Hypothalamus (tissue), 51 donors: ENCODE measurements at regions not wholly inside any gene's neighbourhood (a gene's known extent, or its start where the extent isn't known, plus 50 kb on each side); places are given as distances from the start of the nearest gene placed in this dataset.
A peak's percentile ranks its signal among the peaks of the same experiment; 100 is the strongest.
"Not testable (repeated sequence)": the region's sequence is repeated elsewhere in the genome, so short reads cannot be mapped to it uniquely, and the experiment has no call there.

Experiments
- DNase-seq, 51 donors: peaks; one replicate each; lab custom pipeline; 2025; lab: John Stamatoyannopoulos, UW

- no peak for DNase-seq
Measured at GRCh38 chr12:31906557-31907301, 52.5 kb upstream of the RESF1 start.

- no peak for DNase-seq
Measured at GRCh38 chr12:31903025-31903424, 56.2 kb upstream of the RESF1 start.

- DNase-seq, result no peak
Measured at GRCh38 chr12:31900271-31900670, 58.9 kb upstream of the RESF1 start.

- no peak for DNase-seq
Measured at GRCh38 chr12:31899109-31899508, 60.1 kb upstream of the RESF1 start.

GRCh38 chr12:31897781-31898503 is 61.3 kb upstream of the RESF1 start:
- peak in 1 of 51 donors; percentile 1 for DNase-seq

GRCh38 chr12:31897092-31897491 is 62.1 kb upstream of the RESF1 start:
- DNase-seq, result not testable (repeated sequence)

GRCh38 chr12:31896514-31897039 is 62.6 kb upstream of the RESF1 start:
- DNase-seq, result no peak

GRCh38 chr12:31895449-31896150 is 63.6 kb upstream of the RESF1 start:
- no peak for DNase-seq

GRCh38 chr12:31890295-31891285 is 68.6 kb upstream of the RESF1 start:
- DNase-seq, result no peak

GRCh38 chr12:31887109-31887811 is 72.0 kb upstream of the RESF1 start:
- no peak for DNase-seq

GRCh38 chr12:31882682-31883081 is 76.5 kb upstream of the RESF1 start:
- DNase-seq, result not testable (repeated sequence)

GRCh38 chr12:31880340-31880739 is 78.9 kb upstream of the RESF1 start:
- DNase-seq, result no peak

GRCh38 chr12:31877884-31878283 is 81.3 kb upstream of the RESF1 start:
- DNase-seq, result no peak

- peak in 2 of 51 donors; percentile 10 to 13 for DNase-seq
Measured at GRCh38 chr12:31876568-31877424, 82.4 kb upstream of the RESF1 start.

GRCh38 chr12:31875609-31875964 is 83.6 kb upstream of the RESF1 start:
- DNase-seq, result no peak

GRCh38 chr12:31874961-31875608 is 84.1 kb upstream of the RESF1 start:
- no peak for DNase-seq

GRCh38 chr12:31872831-31873604 is 86.2 kb upstream of the RESF1 start:
- DNase-seq, result no peak
